ENCODE measurements at regions not wholly inside any gene's neighbourhood (a gene's known extent, or its start where the extent isn't known, plus 50 kb on each side); places are given as distances from the start of the nearest gene placed in this dataset.

GRCh38 chr1:98268316-98268715 lies 347.5 kb upstream of the DPYD start:
- Histone ChIP-seq H2BK5ac (ENCODE audit: low read depth, low read length, poor library complexity) (no peak overlapping the region), H2BK120ac (ENCODE audit: insufficient read depth, low read length, poor library complexity) (no peak overlapping the region), H2AK5ac (ENCODE audit: low read length) (no peak overlapping the region), H3K9ac (ENCODE audit: low read length) (no peak overlapping the region), H3K14ac (ENCODE audit: low read length) (no peak overlapping the region), H3K27ac (ENCODE audit: low read depth, low read length) (no peak overlapping the region), H3K4me3 (ENCODE audit: low read depth, low read length) (no peak overlapping the region), H3K18ac (ENCODE audit: low read length) (no peak overlapping the region), H4K91ac (ENCODE audit: low read depth, low read length) (no peak overlapping the region), H4K8ac (ENCODE audit: low read depth, low read length) (no peak overlapping the region), H2BK12ac (ENCODE audit: low read length) (no peak overlapping the region), H3K4me2 (ENCODE audit: low read length) (no peak overlapping the region), H2AFZ (ENCODE audit: insufficient read depth, low read length, poor library complexity) (no peak overlapping the region), H4K12ac (ENCODE audit: low read depth, low read length) (no peak overlapping the region), H3K27me3 (ENCODE audit: insufficient read depth, low read length) (no peaks in the 10 kb centered on the region), H3K23ac (ENCODE audit: low read length) (no peak overlapping the region), H3K79me2 (ENCODE audit: control insufficient read depth, insufficient read depth, low read length, poor library complexity) (no peaks in the 10 kb centered on the region), H3K4ac (ENCODE audit: low read depth, low read length) (no peak overlapping the region), H3K4me1 (ENCODE audit: control insufficient read depth in 1 of 2, insufficient read depth in 2 of 2, low read length in 2 of 2) (peaks cover 0 to 2% of the 10 kb centered on the region in 2 experiments), H3K79me1 (ENCODE audit: low read length) (no peaks in the 10 kb centered on the region), H3K36me3 (ENCODE audit: control insufficient read depth in 1 of 2, insufficient read depth in 2 of 2, low read length in 2 of 2) (no peaks in the 10 kb centered on the region), H3K9me3 (ENCODE audit: insufficient read depth, low read depth, low read length) (no peaks in the 10 kb centered on the region)
- WGBS (ENCODE audit: extremely low coverage, insufficient coverage, insufficient read length), result no CpG with 5 or more reads among the region's 3 CpGs
- no peak for DNase-seq

GRCh38 chr1:98267423-98267822 lies 346.6 kb upstream of the DPYD start:
- Histone ChIP-seq H3K79me1 (ENCODE audit: low read length) (no peaks in the 10 kb centered on the region), H3K9me3 (ENCODE audit: insufficient read depth, low read depth, low read length) (no peaks in the 10 kb centered on the region), H4K91ac (ENCODE audit: low read depth, low read length) (no peak overlapping the region), H2BK120ac (ENCODE audit: insufficient read depth, low read length, poor library complexity) (no peak overlapping the region), H2AK5ac (ENCODE audit: low read length) (no peak overlapping the region), H3K27me3 (ENCODE audit: insufficient read depth, low read length) (no peaks in the 10 kb centered on the region), H3K4ac (ENCODE audit: low read depth, low read length) (no peak overlapping the region), H2BK12ac (ENCODE audit: low read length) (no peak overlapping the region), H3K14ac (ENCODE audit: low read length) (no peak overlapping the region), H2BK5ac (ENCODE audit: low read depth, low read length, poor library complexity) (no peak overlapping the region), H4K8ac (ENCODE audit: low read depth, low read length) (no peak overlapping the region), H3K4me2 (ENCODE audit: low read length) (no peak overlapping the region), H3K27ac (ENCODE audit: low read depth, low read length) (no peak overlapping the region), H3K36me3 (ENCODE audit: control insufficient read depth in 1 of 2, insufficient read depth in 2 of 2, low read length in 2 of 2) (no peaks in the 10 kb centered on the region), H3K79me2 (ENCODE audit: control insufficient read depth, insufficient read depth, low read length, poor library complexity) (no peaks in the 10 kb centered on the region), H3K4me1 (ENCODE audit: control insufficient read depth in 1 of 2, insufficient read depth in 2 of 2, low read length in 2 of 2) (peaks cover 0 to 2% of the 10 kb centered on the region in 2 experiments), H3K4me3 (ENCODE audit: low read depth, low read length) (no peak overlapping the region), H2AFZ (ENCODE audit: insufficient read depth, low read length, poor library complexity) (no peak overlapping the region), H3K18ac (ENCODE audit: low read length) (no peak overlapping the region), H3K23ac (ENCODE audit: low read length) (no peak overlapping the region), H3K9ac (ENCODE audit: low read length) (no peak overlapping the region), H4K12ac (ENCODE audit: low read depth, low read length) (no peak overlapping the region)
- WGBS (ENCODE audit: extremely low coverage, insufficient coverage, insufficient read length), result no CpG with 5 or more reads among the region's 3 CpGs
- DNase-seq, result no peak

- no peaks in the 10 kb centered on the region for H3K79me1 ChIP-seq (ENCODE audit: low read length)
- no peak overlapping the region for H3K9ac ChIP-seq (ENCODE audit: low read length)
- no peak overlapping the region for H2BK12ac ChIP-seq (ENCODE audit: low read length)
- H3K18ac ChIP-seq (ENCODE audit: low read length), result no peak overlapping the region
- H3K4me3 ChIP-seq (ENCODE audit: low read depth, low read length), result no peak overlapping the region
- no peaks in the 10 kb centered on the region for H3K79me2 ChIP-seq (ENCODE audit: control insufficient read depth, insufficient read depth, low read length, poor library complexity)
- no CpG with 5 or more reads among the region's 5 CpGs for WGBS (ENCODE audit: extremely low coverage, insufficient coverage, insufficient read length)
- no peak overlapping the region for H3K27ac ChIP-seq (ENCODE audit: low read depth, low read length)
- DNase-seq, result no peak
- H3K4me2 ChIP-seq (ENCODE audit: low read length), result no peak overlapping the region
- no peaks in the 10 kb centered on the region for H3K9me3 ChIP-seq (ENCODE audit: insufficient read depth, low read depth, low read length)
- H4K91ac ChIP-seq (ENCODE audit: low read depth, low read length), result no peak overlapping the region
- no peak overlapping the region for H2AFZ ChIP-seq (ENCODE audit: insufficient read depth, low read length, poor library complexity)
- no peak overlapping the region for H3K23ac ChIP-seq (ENCODE audit: low read length)
- H2BK120ac ChIP-seq (ENCODE audit: insufficient read depth, low read length, poor library complexity), result no peak overlapping the region
- H2BK5ac ChIP-seq (ENCODE audit: low read depth, low read length, poor library complexity), result no peak overlapping the region
- no peak overlapping the region for H4K12ac ChIP-seq (ENCODE audit: low read depth, low read length)
- H3K4ac ChIP-seq (ENCODE audit: low read depth, low read length), result no peak overlapping the region
- H2AK5ac ChIP-seq (ENCODE audit: low read length), result no peak overlapping the region
- no peaks in the 10 kb centered on the region for H3K36me3 ChIP-seq (ENCODE audit: control insufficient read depth in 1 of 2, insufficient read depth in 2 of 2, low read length in 2 of 2)
- no peaks in the 10 kb centered on the region for H3K27me3 ChIP-seq (ENCODE audit: insufficient read depth, low read length)
- no peak overlapping the region for H4K8ac ChIP-seq (ENCODE audit: low read depth, low read length)
- H3K4me1 ChIP-seq (ENCODE audit: control insufficient read depth in 1 of 2, insufficient read depth in 2 of 2, low read length in 2 of 2), result peaks cover 0 to 2% of the 10 kb centered on the region in 2 experiments
- H3K14ac ChIP-seq (ENCODE audit: low read length), result no peak overlapping the region
Observed at GRCh38 chr1:98264727-98265126, 343.9 kb upstream of the DPYD start.

- Histone ChIP-seq H2AFZ (ENCODE audit: insufficient read depth, low read length, poor library complexity) (no peak overlapping the region), H3K14ac (ENCODE audit: low read length) (no peak overlapping the region), H3K23ac (ENCODE audit: low read length) (no peak overlapping the region), H3K4ac (ENCODE audit: low read depth, low read length) (no peak overlapping the region), H3K18ac (ENCODE audit: low read length) (no peak overlapping the region), H3K4me1 (ENCODE audit: control insufficient read depth in 1 of 2, insufficient read depth in 2 of 2, low read length in 2 of 2) (peaks cover 0 to 2% of the 10 kb centered on the region in 2 experiments), H2AK5ac (ENCODE audit: low read length) (no peak overlapping the region), H3K79me1 (ENCODE audit: low read length) (no peaks in the 10 kb centered on the region), H4K8ac (ENCODE audit: low read depth, low read length) (no peak overlapping the region), H3K36me3 (ENCODE audit: control insufficient read depth in 1 of 2, insufficient read depth in 2 of 2, low read length in 2 of 2) (no peaks in the 10 kb centered on the region), H3K79me2 (ENCODE audit: control insufficient read depth, insufficient read depth, low read length, poor library complexity) (no peaks in the 10 kb centered on the region), H2BK5ac (ENCODE audit: low read depth, low read length, poor library complexity) (no peak overlapping the region), H3K9ac (ENCODE audit: low read length) (no peak overlapping the region), H2BK12ac (ENCODE audit: low read length) (no peak overlapping the region), H3K27me3 (ENCODE audit: insufficient read depth, low read length) (no peaks in the 10 kb centered on the region), H4K12ac (ENCODE audit: low read depth, low read length) (no peak overlapping the region), H3K4me3 (ENCODE audit: low read depth, low read length) (no peak overlapping the region), H3K9me3 (ENCODE audit: insufficient read depth, low read depth, low read length) (no peaks in the 10 kb centered on the region), H3K27ac (ENCODE audit: low read depth, low read length) (no peak overlapping the region), H3K4me2 (ENCODE audit: low read length) (no peak overlapping the region), H4K91ac (ENCODE audit: low read depth, low read length) (no peak overlapping the region), H2BK120ac (ENCODE audit: insufficient read depth, low read length, poor library complexity) (no peak overlapping the region)
- no CpG with 5 or more reads among the region's 6 CpGs for WGBS (ENCODE audit: extremely low coverage, insufficient coverage, insufficient read length)
- DNase-seq, result no peak
Observed at GRCh38 chr1:98260839-98261238, 340.0 kb upstream of the DPYD start.

All from trophoblast cell (in vitro differentiated cells and primary cell).